ENCODE measurements at regions not wholly inside any gene's neighbourhood (a gene's known extent, or its start where the extent isn't known, plus 50 kb on each side); places are given as distances from the start of the nearest gene placed in this dataset.

DNA sequence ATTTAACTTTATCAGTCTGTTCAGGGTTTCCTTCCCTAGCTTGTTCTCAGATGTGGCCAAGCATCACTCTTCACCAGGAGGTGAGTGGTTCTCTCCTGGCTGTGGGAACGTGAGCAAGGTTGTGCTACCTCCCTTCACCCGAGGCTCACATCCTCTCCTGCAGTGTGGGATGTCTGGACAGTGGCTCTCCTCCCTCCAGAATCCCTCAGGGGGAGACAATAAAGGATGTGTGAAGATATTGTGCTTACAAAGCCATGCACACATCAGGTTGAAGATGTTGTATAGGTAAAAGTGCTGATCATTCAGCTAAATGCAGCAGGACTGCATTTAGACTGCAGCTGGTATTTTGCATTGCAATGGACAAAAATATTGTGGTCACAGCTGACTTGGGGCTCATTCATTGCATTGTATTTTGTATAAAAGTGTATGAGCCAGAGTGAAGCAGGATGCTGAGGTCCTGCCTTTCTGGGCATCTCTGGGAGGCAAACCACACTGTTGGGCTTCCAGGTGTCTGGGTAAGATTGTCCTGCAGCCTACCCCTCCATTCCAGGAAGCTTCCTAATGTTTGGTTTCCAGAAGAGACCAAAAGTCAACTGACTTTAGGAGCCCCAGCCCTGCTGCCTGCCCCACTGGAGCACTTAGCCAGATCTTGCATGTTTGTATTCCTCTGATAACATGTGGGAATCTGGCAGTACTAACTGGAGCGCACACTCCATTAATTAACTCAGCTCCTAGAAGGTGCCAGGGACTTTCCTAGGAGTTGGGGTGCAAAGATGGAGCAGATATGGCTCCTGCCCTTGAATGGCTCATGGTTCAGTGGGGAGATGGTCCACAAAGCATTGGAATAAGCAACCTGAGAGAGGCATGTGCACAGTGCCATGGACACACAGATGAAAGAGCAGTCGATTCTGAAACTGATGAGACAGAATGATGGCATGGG lies 292.5 kb upstream of the ZNF32 start:
- TF ChIP-seq EZH2phosphoT487 (IDR thresholded peaks at IDR 0.05; ENCODE audit: borderline replicate concordance, low read depth) (no peak), GABPA (IDR thresholded peaks at IDR 0.05; ENCODE audit: low read depth) (no peak), CHD2 (IDR thresholded peaks at IDR 0.05; ENCODE audit: low read length, partially characterized antibody) (no peak), MXI1 (IDR thresholded peaks at IDR 0.05; ENCODE audit: low read depth, low read length) (no peak), POLR2AphosphoS5 (IDR thresholded peaks at IDR 0.05; ENCODE audit: low read depth, low read length) (no peak), RAD21 (IDR thresholded peaks at IDR 0.05; ENCODE audit: low read length) (no peak), TAF1 (IDR thresholded peaks at IDR 0.05; ENCODE audit: borderline replicate concordance, low read depth, low read length) (no peak), YY1 (IDR thresholded peaks at IDR 0.05; ENCODE audit: low read depth) (no peak), SMC3 (IDR thresholded peaks at IDR 0.05; ENCODE audit: low read depth, low read length) (no peak)
- TF ChIP-seq, protein P1, sequence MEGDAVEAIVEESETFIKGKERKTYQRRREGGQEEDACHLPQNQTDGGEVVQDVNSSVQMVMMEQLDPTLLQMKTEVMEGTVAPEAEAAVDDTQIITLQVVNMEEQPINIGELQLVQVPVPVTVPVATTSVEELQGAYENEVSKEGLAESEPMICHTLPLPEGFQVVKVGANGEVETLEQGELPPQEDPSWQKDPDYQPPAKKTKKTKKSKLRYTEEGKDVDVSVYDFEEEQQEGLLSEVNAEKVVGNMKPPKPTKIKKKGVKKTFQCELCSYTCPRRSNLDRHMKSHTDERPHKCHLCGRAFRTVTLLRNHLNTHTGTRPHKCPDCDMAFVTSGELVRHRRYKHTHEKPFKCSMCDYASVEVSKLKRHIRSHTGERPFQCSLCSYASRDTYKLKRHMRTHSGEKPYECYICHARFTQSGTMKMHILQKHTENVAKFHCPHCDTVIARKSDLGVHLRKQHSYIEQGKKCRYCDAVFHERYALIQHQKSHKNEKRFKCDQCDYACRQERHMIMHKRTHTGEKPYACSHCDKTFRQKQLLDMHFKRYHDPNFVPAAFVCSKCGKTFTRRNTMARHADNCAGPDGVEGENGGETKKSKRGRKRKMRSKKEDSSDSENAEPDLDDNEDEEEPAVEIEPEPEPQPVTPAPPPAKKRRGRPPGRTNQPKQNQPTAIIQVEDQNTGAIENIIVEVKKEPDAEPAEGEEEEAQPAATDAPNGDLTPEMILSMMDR (IDR thresholded peaks at IDR 0.05) = no peak
- TF ChIP-seq, protein P2, sequence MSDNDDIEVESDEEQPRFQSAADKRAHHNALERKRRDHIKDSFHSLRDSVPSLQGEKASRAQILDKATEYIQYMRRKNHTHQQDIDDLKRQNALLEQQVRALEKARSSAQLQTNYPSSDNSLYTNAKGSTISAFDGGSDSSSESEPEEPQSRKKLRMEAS (IDR thresholded peaks at IDR 0.05; ENCODE audit: low read depth) = no peak
- TF ChIP-seq, protein P3, sequence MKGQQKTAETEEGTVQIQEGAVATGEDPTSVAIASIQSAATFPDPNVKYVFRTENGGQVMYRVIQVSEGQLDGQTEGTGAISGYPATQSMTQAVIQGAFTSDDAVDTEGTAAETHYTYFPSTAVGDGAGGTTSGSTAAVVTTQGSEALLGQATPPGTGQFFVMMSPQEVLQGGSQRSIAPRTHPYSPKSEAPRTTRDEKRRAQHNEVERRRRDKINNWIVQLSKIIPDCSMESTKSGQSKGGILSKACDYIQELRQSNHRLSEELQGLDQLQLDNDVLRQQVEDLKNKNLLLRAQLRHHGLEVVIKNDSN (IDR thresholded peaks at IDR 0.05; ENCODE audit: borderline replicate concordance, low read depth) = no peak
- TF ChIP-seq, protein P4, sequence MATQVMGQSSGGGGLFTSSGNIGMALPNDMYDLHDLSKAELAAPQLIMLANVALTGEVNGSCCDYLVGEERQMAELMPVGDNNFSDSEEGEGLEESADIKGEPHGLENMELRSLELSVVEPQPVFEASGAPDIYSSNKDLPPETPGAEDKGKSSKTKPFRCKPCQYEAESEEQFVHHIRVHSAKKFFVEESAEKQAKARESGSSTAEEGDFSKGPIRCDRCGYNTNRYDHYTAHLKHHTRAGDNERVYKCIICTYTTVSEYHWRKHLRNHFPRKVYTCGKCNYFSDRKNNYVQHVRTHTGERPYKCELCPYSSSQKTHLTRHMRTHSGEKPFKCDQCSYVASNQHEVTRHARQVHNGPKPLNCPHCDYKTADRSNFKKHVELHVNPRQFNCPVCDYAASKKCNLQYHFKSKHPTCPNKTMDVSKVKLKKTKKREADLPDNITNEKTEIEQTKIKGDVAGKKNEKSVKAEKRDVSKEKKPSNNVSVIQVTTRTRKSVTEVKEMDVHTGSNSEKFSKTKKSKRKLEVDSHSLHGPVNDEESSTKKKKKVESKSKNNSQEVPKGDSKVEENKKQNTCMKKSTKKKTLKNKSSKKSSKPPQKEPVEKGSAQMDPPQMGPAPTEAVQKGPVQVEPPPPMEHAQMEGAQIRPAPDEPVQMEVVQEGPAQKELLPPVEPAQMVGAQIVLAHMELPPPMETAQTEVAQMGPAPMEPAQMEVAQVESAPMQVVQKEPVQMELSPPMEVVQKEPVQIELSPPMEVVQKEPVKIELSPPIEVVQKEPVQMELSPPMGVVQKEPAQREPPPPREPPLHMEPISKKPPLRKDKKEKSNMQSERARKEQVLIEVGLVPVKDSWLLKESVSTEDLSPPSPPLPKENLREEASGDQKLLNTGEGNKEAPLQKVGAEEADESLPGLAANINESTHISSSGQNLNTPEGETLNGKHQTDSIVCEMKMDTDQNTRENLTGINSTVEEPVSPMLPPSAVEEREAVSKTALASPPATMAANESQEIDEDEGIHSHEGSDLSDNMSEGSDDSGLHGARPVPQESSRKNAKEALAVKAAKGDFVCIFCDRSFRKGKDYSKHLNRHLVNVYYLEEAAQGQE (IDR thresholded peaks at IDR 0.05; ENCODE audit: low read depth, low read length) = no peak
